Esophagus muscularis mucosa (tissue), 3 donors: ENCODE measurements at regions not wholly inside any gene's neighbourhood (a gene's known extent, or its start where the extent isn't known, plus 50 kb on each side); places are given as distances from the start of the nearest gene placed in this dataset.

Experiments used
- POLR2A ChIP-seq: fragments of 450-650 bp; IDR thresholded peaks from one replicate; pipeline ENCODE4 v1.6.1; 2017; ENCODE audit warnings: antibody characterized with exemption, moderate library complexity, mild to moderate bottlenecking, low read depth
- POLR2AphosphoS5 ChIP-seq, 2 donors: sonication (generic); formaldehyde crosslinking; IDR thresholded peaks; one replicate each; pipeline ENCODE4 v1.6.1; 2017; ENCODE audit warnings: antibody characterized with exemption in 2 of 2
- TF ChIP-seq, protein P1 (sequence below), 3 experiments: fragments of 200-600 bp in 2 of 3; fragments of 450-650 bp in 1 of 3; sonication (generic) in 2 of 3; IDR thresholded peaks; one replicate each; pipeline ENCODE4 v1.5.1; 2017 to 2019; ENCODE audit warnings: antibody characterized with exemption in 3 of 3, mild to moderate bottlenecking in 2 of 3, moderate library complexity in 1 of 3

DNA sequence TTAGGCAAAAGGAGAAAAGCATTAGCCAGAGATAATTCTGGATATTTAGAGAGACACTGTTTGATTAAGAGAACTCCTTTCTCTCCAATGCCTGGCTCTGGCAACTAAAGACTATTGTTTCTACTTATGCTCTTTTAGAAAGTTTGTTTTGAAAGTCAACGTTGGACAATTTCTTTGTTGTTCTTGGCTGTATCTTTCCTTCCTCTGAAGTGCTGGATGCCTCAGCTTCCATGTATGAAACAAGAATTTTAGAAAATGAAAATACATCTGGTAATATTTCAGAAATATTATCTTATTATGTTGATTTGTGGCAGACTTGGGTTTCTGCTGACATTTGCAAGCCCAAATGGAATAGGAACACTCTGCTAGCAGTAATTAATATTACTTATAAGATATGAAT is 382.6 kb downstream of the SNAPC1 start:
- TF ChIP-seq, protein P1, sequence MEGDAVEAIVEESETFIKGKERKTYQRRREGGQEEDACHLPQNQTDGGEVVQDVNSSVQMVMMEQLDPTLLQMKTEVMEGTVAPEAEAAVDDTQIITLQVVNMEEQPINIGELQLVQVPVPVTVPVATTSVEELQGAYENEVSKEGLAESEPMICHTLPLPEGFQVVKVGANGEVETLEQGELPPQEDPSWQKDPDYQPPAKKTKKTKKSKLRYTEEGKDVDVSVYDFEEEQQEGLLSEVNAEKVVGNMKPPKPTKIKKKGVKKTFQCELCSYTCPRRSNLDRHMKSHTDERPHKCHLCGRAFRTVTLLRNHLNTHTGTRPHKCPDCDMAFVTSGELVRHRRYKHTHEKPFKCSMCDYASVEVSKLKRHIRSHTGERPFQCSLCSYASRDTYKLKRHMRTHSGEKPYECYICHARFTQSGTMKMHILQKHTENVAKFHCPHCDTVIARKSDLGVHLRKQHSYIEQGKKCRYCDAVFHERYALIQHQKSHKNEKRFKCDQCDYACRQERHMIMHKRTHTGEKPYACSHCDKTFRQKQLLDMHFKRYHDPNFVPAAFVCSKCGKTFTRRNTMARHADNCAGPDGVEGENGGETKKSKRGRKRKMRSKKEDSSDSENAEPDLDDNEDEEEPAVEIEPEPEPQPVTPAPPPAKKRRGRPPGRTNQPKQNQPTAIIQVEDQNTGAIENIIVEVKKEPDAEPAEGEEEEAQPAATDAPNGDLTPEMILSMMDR (IDR thresholded peaks at IDR 0.05): no peak
- TF ChIP-seq POLR2A (no peak), POLR2AphosphoS5 (IDR thresholded peaks at IDR 0.05) (no peak)
